Brain microvascular endothelial cell (primary cell): ENCODE measurements at regions not wholly inside any gene's neighbourhood (a gene's known extent, or its start where the extent isn't known, plus 50 kb on each side); places are given as distances from the start of the nearest gene placed in this dataset.
"Not testable (repeated sequence)": the region's sequence is repeated elsewhere in the genome, so short reads cannot be mapped to it uniquely, and the experiment has no call there.

Source experiments
- DNase-seq: peaks from one replicate; pipeline ENCODE4 v3.0.0-alpha.2; 2020
- H3K27ac ChIP-seq: fragments of 250-450 bp; sonication (Bioruptor Pico); 2 replicates; pipeline ENCODE4 v1.5.1; 2020; ENCODE audit warnings: mild to moderate bottlenecking, moderate library complexity
- H3K27me3 ChIP-seq: fragments of 250-450 bp; sonication (Bioruptor Pico); replicated peaks from 2 replicates; pipeline ENCODE4 v1.5.1; 2020; ENCODE audit warnings: mild to moderate bottlenecking
- H3K36me3 ChIP-seq: fragments of 250-450 bp; sonication (Bioruptor Pico); replicated peaks from 2 replicates; pipeline ENCODE4 v1.5.1; 2020; ENCODE audit warnings: mild to moderate bottlenecking
- H3K4me3 ChIP-seq: 2 replicates; pipeline ENCODE4 v1.5.1; 2011; ENCODE audit warnings: low read depth, mild to moderate bottlenecking, control low read depth, low read length, moderate library complexity
- CTCF ChIP-seq: IDR thresholded peaks from 2 replicates; pipeline ENCODE4 v1.5.1; 2011; ENCODE audit warnings: low read depth, mild to moderate bottlenecking, moderate library complexity, low read length, control low read depth, inconsistent platforms; ENCODE audit errors: missing control alignments
- in situ Hi-C: cut with HindIII; loops from 2 replicates; pipeline ENCODE4 v1.10.0; 2017; ENCODE audit warnings: low sequenced_read_pairs, low pct_ligation_motif_present

- no peak for TF ChIP-seq CTCF
- H3K27ac ChIP-seq = no peak overlapping the region
- in situ Hi-C loops = no loop called here
- no peaks in the 10 kb centered on the region for H3K36me3 ChIP-seq
- DNase-seq = no peak
- no peaks in the 10 kb centered on the region for H3K27me3 ChIP-seq
- H3K4me3 ChIP-seq = no peak overlapping the region
Measured at GRCh38 chr1:174105086-174105485, 54.2 kb upstream of the RABGAP1L start.

- H3K27ac ChIP-seq = no peak overlapping the region
- no peaks in the 10 kb centered on the region for H3K27me3 ChIP-seq
- in situ Hi-C loops = no loop called here
- TF ChIP-seq CTCF = no peak
- no peak for DNase-seq
- H3K36me3 ChIP-seq = no peaks in the 10 kb centered on the region
- H3K4me3 ChIP-seq = no peak overlapping the region
Measured at GRCh38 chr1:174103766-174104165, 55.6 kb upstream of the RABGAP1L start.

- H3K36me3 ChIP-seq, in situ Hi-C loops, H3K27ac ChIP-seq, DNase-seq, H3K4me3 ChIP-seq, H3K27me3 ChIP-seq: not testable (repeated sequence)
Measured at GRCh38 chr1:174101976-174102375, 57.3 kb upstream of the RABGAP1L start.

- Histone ChIP-seq H3K27ac (no peak overlapping the region), H3K4me3 (no peak overlapping the region), H3K27me3 (no peaks in the 10 kb centered on the region), H3K36me3 (no peaks in the 10 kb centered on the region)
- no peak for TF ChIP-seq CTCF
- DNase-seq = no peak
- in situ Hi-C loops = no loop called here
Measured at GRCh38 chr1:174097426-174097825, 61.9 kb upstream of the RABGAP1L start.

- H3K4me3 ChIP-seq, H3K27me3 ChIP-seq, H3K27ac ChIP-seq, DNase-seq, H3K36me3 ChIP-seq, in situ Hi-C loops: not testable (repeated sequence)
Measured at GRCh38 chr1:174093789-174094188, 65.5 kb upstream of the RABGAP1L start.

GRCh38 chr1:174090471-174090870, 68.3 kb upstream of the RC3H1 start:
- Histone ChIP-seq H3K27me3 (no peaks in the 10 kb centered on the region), H3K36me3 (no peaks in the 10 kb centered on the region), H3K27ac (no peak overlapping the region), H3K4me3 (no peak overlapping the region)
- in situ Hi-C loops = no loop called here
- no peak for TF ChIP-seq CTCF
- no peak for DNase-seq

- Histone ChIP-seq H3K4me3 (no peak overlapping the region), H3K36me3 (no peaks in the 10 kb centered on the region), H3K27me3 (no peaks in the 10 kb centered on the region), H3K27ac (no peak overlapping the region)
- no peak for TF ChIP-seq CTCF
- in situ Hi-C loops = no loop called here
- DNase-seq = no peak
Measured at GRCh38 chr1:174080819-174081218, 58.7 kb upstream of the RC3H1 start.
